ENCODE measurements at regions not wholly inside any gene's neighbourhood (a gene's known extent, or its start where the extent isn't known, plus 50 kb on each side); places are given as distances from the start of the nearest gene placed in this dataset.

GRCh38 chr9:106283769-106284168, 579.2 kb upstream of the ZNF462 start:
- ATAC-seq = no peak
- Mint-ChIP-seq H3K36me3 (no peaks in the 10 kb centered on the region), H3K27me3 (no peaks in the 10 kb centered on the region)

GRCh38 chr9:106284296-106284695, 578.7 kb upstream of the ZNF462 start:
- Mint-ChIP-seq H3K4me3 (no peak overlapping the region), H3K9me3 (peaks cover 0 to 22% (median 4%) of the 10 kb centered on the region in 11 donors), H3K27ac (no peak overlapping the region), H3K36me3 (no peaks in the 10 kb centered on the region), H3K4me1 (no peaks in the 10 kb centered on the region), H3K27me3 (no peaks in the 10 kb centered on the region)
- ATAC-seq (no peak), DNase-seq (no peak)
- Histone ChIP-seq H3K36me3 (ENCODE audit: control insufficient read depth in 2 of 3, insufficient read depth in 3 of 3, low read length in 3 of 3) (no peaks in the 10 kb centered on the region), H3K4me1 (ENCODE audit: control insufficient read depth in 2 of 2, insufficient read depth in 2 of 2, low read length in 2 of 2) (no peaks in the 10 kb centered on the region), H3K9me3 (ENCODE audit: control insufficient read depth in 2 of 3, low read length in 3 of 3) (no peaks in the 10 kb centered on the region), H3K27ac (ENCODE audit: low read depth, low read length) (no peak overlapping the region), H3K4me3 (ENCODE audit: low read length) (no peak overlapping the region), H3K27me3 (ENCODE audit: control insufficient read depth in 2 of 2, insufficient read depth in 2 of 2, low read length in 2 of 2) (no peaks in the 10 kb centered on the region)
- CTCF ChIA-PET = no interaction called here
- intact Hi-C loops (cut with micrococcal nuclease) = no loop called here
- POLR2A ChIA-PET = no interaction called here

More at GRCh38 chr9:106283769-106284168, 579.2 kb upstream of the ZNF462 start:
- Histone ChIP-seq H3K27me3 (ENCODE audit: control insufficient read depth in 2 of 2, insufficient read depth in 2 of 2, low read length in 2 of 2) (no peaks in the 10 kb centered on the region), H3K27ac (ENCODE audit: low read depth, low read length) (no peak overlapping the region), H3K4me3 (ENCODE audit: low read length) (no peak overlapping the region), H3K36me3 (ENCODE audit: control insufficient read depth in 2 of 3, insufficient read depth in 3 of 3, low read length in 3 of 3) (no peaks in the 10 kb centered on the region), H3K4me1 (ENCODE audit: control insufficient read depth in 2 of 2, insufficient read depth in 2 of 2, low read length in 2 of 2) (no peaks in the 10 kb centered on the region), H3K9me3 (ENCODE audit: control insufficient read depth in 2 of 3, low read length in 3 of 3) (no peaks in the 10 kb centered on the region)
- Mint-ChIP-seq H3K9me3 (peaks cover 0 to 22% (median 2%) of the 10 kb centered on the region in 11 donors), H3K27ac (no peak overlapping the region), H3K4me3 (no peak overlapping the region), H3K4me1 (no peaks in the 10 kb centered on the region)
- no peak for DNase-seq
- intact Hi-C loops (cut with micrococcal nuclease) = no loop called here
- POLR2A ChIA-PET = no interaction called here
- CTCF ChIA-PET = no interaction called here

GRCh38 chr9:106286249-106286648, 576.7 kb upstream of the ZNF462 start:
- Mint-ChIP-seq H3K36me3 (peaks cover 0 to 3% (median 0%) of the 10 kb centered on the region in 5 donors), H3K27ac (no peak overlapping the region), H3K4me1 (no peaks in the 10 kb centered on the region), H3K4me3 (no peak overlapping the region), H3K9me3 (peaks cover 0 to 18% (median 5%) of the 10 kb centered on the region in 11 donors), H3K27me3 (no peaks in the 10 kb centered on the region)
- intact Hi-C loops (cut with micrococcal nuclease) = no loop called here
- Histone ChIP-seq H3K27me3 (ENCODE audit: control insufficient read depth in 2 of 2, insufficient read depth in 2 of 2, low read length in 2 of 2) (no peaks in the 10 kb centered on the region), H3K4me1 (ENCODE audit: control insufficient read depth in 2 of 2, insufficient read depth in 2 of 2, low read length in 2 of 2) (no peaks in the 10 kb centered on the region), H3K9me3 (ENCODE audit: control insufficient read depth in 2 of 3, low read length in 3 of 3) (no peaks in the 10 kb centered on the region), H3K36me3 (ENCODE audit: control insufficient read depth in 2 of 3, insufficient read depth in 3 of 3, low read length in 3 of 3) (no peaks in the 10 kb centered on the region), H3K4me3 (ENCODE audit: low read length) (no peak overlapping the region), H3K27ac (ENCODE audit: low read depth, low read length) (no peak overlapping the region)
- DNase-seq = no peak
- POLR2A ChIA-PET = no interaction called here
- no peak for ATAC-seq
- CTCF ChIA-PET = no interaction called here

- Mint-ChIP-seq H3K27me3 (no peaks in the 10 kb centered on the region), H3K4me3 (no peak overlapping the region), H3K9me3 (peaks cover 0 to 13% (median 4%) of the 10 kb centered on the region in 11 donors), H3K27ac (no peak overlapping the region), H3K36me3 (peaks cover 0 to 3% (median 0%) of the 10 kb centered on the region in 5 donors), H3K4me1 (no peaks in the 10 kb centered on the region)
- ChIA-PET POLR2A (no interaction called here), CTCF (no interaction called here)
- no peaks in the 10 kb centered on the region for H3K4me1 ChIP-seq (ENCODE audit: control insufficient read depth in 2 of 2, insufficient read depth in 2 of 2, low read length in 2 of 2)
- ATAC-seq = no peak
- DNase-seq = no peak
- intact Hi-C loops (cut with micrococcal nuclease) = no loop called here
- H3K27me3 ChIP-seq (ENCODE audit: control insufficient read depth in 2 of 2, insufficient read depth in 2 of 2, low read length in 2 of 2) = no peaks in the 10 kb centered on the region
- H3K36me3 ChIP-seq (ENCODE audit: control insufficient read depth in 2 of 3, insufficient read depth in 3 of 3, low read length in 3 of 3) = no peaks in the 10 kb centered on the region
- H3K9me3 ChIP-seq (ENCODE audit: control insufficient read depth in 2 of 3, low read length in 3 of 3) = no peaks in the 10 kb centered on the region
- no peak overlapping the region for H3K27ac ChIP-seq (ENCODE audit: low read depth, low read length)
- H3K4me3 ChIP-seq (ENCODE audit: low read length) = no peak overlapping the region
Observed at GRCh38 chr9:106287091-106287631, 575.8 kb upstream of the ZNF462 start.

GRCh38 chr9:106287731-106288130, 575.2 kb upstream of the ZNF462 start:
- intact Hi-C loops (cut with micrococcal nuclease) = no loop called here

GRCh38 chr9:106288689-106289088, 574.3 kb upstream of the ZNF462 start:
- H3K4me3 ChIP-seq (ENCODE audit: low read length) = no peak overlapping the region
- ChIA-PET POLR2A (no interaction called here), CTCF (no interaction called here)
- intact Hi-C loops (cut with micrococcal nuclease) = no loop called here
- Mint-ChIP-seq H3K4me1 (no peaks in the 10 kb centered on the region), H3K36me3 (peaks cover 0 to 3% (median 0%) of the 10 kb centered on the region in 5 donors), H3K27me3 (no peaks in the 10 kb centered on the region), H3K27ac (no peak overlapping the region), H3K4me3 (no peak overlapping the region), H3K9me3 (peaks cover 0 to 11% (median 4%) of the 10 kb centered on the region in 11 donors)
- H3K27me3 ChIP-seq (ENCODE audit: control insufficient read depth in 2 of 2, insufficient read depth in 2 of 2, low read length in 2 of 2) = no peaks in the 10 kb centered on the region
- no peaks in the 10 kb centered on the region for H3K9me3 ChIP-seq (ENCODE audit: control insufficient read depth in 2 of 3, low read length in 3 of 3)
- no peaks in the 10 kb centered on the region for H3K4me1 ChIP-seq (ENCODE audit: control insufficient read depth in 2 of 2, insufficient read depth in 2 of 2, low read length in 2 of 2)
- no peak overlapping the region for H3K27ac ChIP-seq (ENCODE audit: low read depth, low read length)
- DNase-seq (no peak), ATAC-seq (no peak)
- H3K36me3 ChIP-seq (ENCODE audit: control insufficient read depth in 2 of 3, insufficient read depth in 3 of 3, low read length in 3 of 3) = no peaks in the 10 kb centered on the region

More at GRCh38 chr9:106287731-106288130, 575.2 kb upstream of the ZNF462 start:
- no peaks in the 10 kb centered on the region for H3K27me3 Mint-ChIP-seq
- Histone ChIP-seq H3K4me1 (ENCODE audit: control insufficient read depth in 2 of 2, insufficient read depth in 2 of 2, low read length in 2 of 2) (no peaks in the 10 kb centered on the region), H3K9me3 (ENCODE audit: control insufficient read depth in 2 of 3, low read length in 3 of 3) (no peaks in the 10 kb centered on the region), H3K27me3 (ENCODE audit: control insufficient read depth in 2 of 2, insufficient read depth in 2 of 2, low read length in 2 of 2) (no peaks in the 10 kb centered on the region), H3K4me3 (ENCODE audit: low read length) (no peak overlapping the region), H3K27ac (ENCODE audit: low read depth, low read length) (no peak overlapping the region), H3K36me3 (ENCODE audit: control insufficient read depth in 2 of 3, insufficient read depth in 3 of 3, low read length in 3 of 3) (no peaks in the 10 kb centered on the region)
- H3K4me1 Mint-ChIP-seq = no peaks in the 10 kb centered on the region
- peak overlapping the region in 1 of 9 donors; percentile 5 for H3K27ac Mint-ChIP-seq
- H3K4me3 Mint-ChIP-seq = no peak overlapping the region
- no peak for DNase-seq
- ATAC-seq = no peak
- peaks cover 0 to 3% (median 0%) of the 10 kb centered on the region in 5 donors for H3K36me3 Mint-ChIP-seq
- peaks cover 0 to 11% (median 4%) of the 10 kb centered on the region in 11 donors for H3K9me3 Mint-ChIP-seq
- ChIA-PET POLR2A (no interaction called here), CTCF (no interaction called here)

- Histone ChIP-seq H3K9me3 (ENCODE audit: control insufficient read depth in 2 of 3, low read length in 3 of 3) (no peaks in the 10 kb centered on the region), H3K36me3 (ENCODE audit: control insufficient read depth in 2 of 3, insufficient read depth in 3 of 3, low read length in 3 of 3) (no peaks in the 10 kb centered on the region), H3K4me1 (ENCODE audit: control insufficient read depth in 2 of 2, insufficient read depth in 2 of 2, low read length in 2 of 2) (no peaks in the 10 kb centered on the region), H3K27me3 (ENCODE audit: control insufficient read depth in 2 of 2, insufficient read depth in 2 of 2, low read length in 2 of 2) (no peaks in the 10 kb centered on the region), H3K4me3 (ENCODE audit: low read length) (no peak overlapping the region), H3K27ac (ENCODE audit: low read depth, low read length) (no peak overlapping the region)
- Mint-ChIP-seq H3K4me3 (no peak overlapping the region), H3K27ac (no peak overlapping the region), H3K36me3 (peaks cover 0 to 7% (median 0%) of the 10 kb centered on the region in 5 donors), H3K9me3 (peaks cover 0 to 18% (median 4%) of the 10 kb centered on the region in 11 donors), H3K27me3 (no peaks in the 10 kb centered on the region), H3K4me1 (no peaks in the 10 kb centered on the region)
- ChIA-PET POLR2A (no interaction called here), CTCF (no interaction called here)
- DNase-seq (no peak), ATAC-seq (no peak)
- intact Hi-C loops (cut with micrococcal nuclease) = no loop called here
Observed at GRCh38 chr9:106291786-106292185, 571.2 kb upstream of the ZNF462 start.

Data from naive thymus-derived CD4-positive, alpha-beta T cell (primary cell).